Adipocyte (in vitro differentiated cells): ENCODE measurements at regions not wholly inside any gene's neighbourhood (a gene's known extent, or its start where the extent isn't known, plus 50 kb on each side); places are given as distances from the start of the nearest gene placed in this dataset.
"Not testable (repeated sequence)": the region's sequence is repeated elsewhere in the genome, so short reads cannot be mapped to it uniquely, and the experiment has no call there.

Source experiments
- DNase-seq: peaks from one replicate; pipeline ENCODE4 v3.0.0-alpha.2; 2015; ENCODE audit warnings: low read depth
- H3K27me3 ChIP-seq: replicated peaks from 2 replicates; pipeline ENCODE4 v1.7.0; 2013; ENCODE audit warnings: mild to moderate bottlenecking, low read length, moderate library complexity; ENCODE audit not compliant: control insufficient read depth, insufficient read depth
- H3K36me3 ChIP-seq: 2 replicates; pipeline ENCODE4 v1.7.0; 2013; ENCODE audit warnings: low read length, mild to moderate bottlenecking, moderate library complexity; ENCODE audit not compliant: control insufficient read depth, insufficient read depth, severe bottlenecking
- H3K4me1 ChIP-seq: 2 replicates; pipeline ENCODE4 v1.7.0; 2013; ENCODE audit warnings: mild to moderate bottlenecking, low read length, moderate library complexity; ENCODE audit not compliant: control insufficient read depth, insufficient read depth
- H3K4me3 ChIP-seq: 2 replicates; pipeline ENCODE4 v1.7.0; 2013; ENCODE audit warnings: mild to moderate bottlenecking, low read length, moderate library complexity
- H3K9ac ChIP-seq: 2 replicates; pipeline ENCODE4 v1.7.0; 2013; ENCODE audit warnings: mild to moderate bottlenecking, low read length, moderate library complexity
- H3K9me3 ChIP-seq: 2 replicates; pipeline ENCODE4 v1.7.0; 2013; ENCODE audit warnings: mild to moderate bottlenecking, low read length, moderate library complexity; ENCODE audit not compliant: control insufficient read depth

DNA sequence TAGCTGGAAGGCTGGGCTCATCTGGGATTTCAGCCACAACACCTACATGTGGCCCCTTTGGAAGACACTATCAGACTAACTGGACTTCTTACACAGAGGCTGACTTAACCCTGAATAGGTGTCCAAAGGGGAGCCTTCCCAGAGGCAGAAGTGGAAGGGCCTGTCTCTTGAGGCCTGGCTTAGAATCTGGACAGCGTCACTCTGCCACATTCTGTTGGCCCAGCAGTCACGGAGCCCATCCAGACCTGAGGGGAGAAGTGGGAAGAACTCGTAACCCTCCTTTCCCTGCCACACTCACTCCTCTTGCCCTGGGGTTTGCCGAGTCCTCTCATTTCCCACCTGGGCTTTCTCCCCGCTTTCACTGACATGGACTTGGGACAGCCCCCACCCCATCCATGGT is 170.5 kb downstream of the C16orf95 start:
- H3K9ac ChIP-seq = no peak overlapping the region
- peaks cover 7% of the 10 kb centered on the region for H3K4me1 ChIP-seq
- DNase-seq = no peak

DNA sequence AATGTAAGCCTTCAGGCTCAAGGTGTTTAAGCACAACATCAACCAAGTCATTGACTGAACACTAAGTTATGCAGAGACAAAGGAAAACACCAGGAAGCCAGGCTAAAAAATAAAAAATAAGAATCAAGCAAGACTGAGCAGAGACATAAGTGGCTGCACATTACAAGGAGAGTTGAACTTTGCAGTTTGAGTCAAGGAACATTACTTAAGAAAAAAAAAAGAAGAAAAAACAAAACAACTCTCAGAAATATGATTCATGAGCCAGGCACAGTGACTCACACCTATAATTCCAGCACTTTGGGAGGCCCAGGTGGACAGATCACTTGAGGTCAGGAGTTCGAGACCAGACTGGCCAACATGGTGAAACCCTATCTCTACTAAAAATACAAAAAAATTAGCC is 168.1 kb downstream of the C16orf95 start:
- Histone ChIP-seq H3K36me3 (no peaks in the 10 kb centered on the region), H3K9me3 (peaks cover 3% of the 10 kb centered on the region), H3K9ac (no peak overlapping the region), H3K4me3 (no peak overlapping the region), H3K4me1 (peaks cover 7% of the 10 kb centered on the region), H3K27me3 (peaks cover 14% of the 10 kb centered on the region)
- peak; percentile 52 for DNase-seq

More for the DNA sequence above, 170.5 kb downstream of the C16orf95 start:
- H3K36me3 ChIP-seq = no peaks in the 10 kb centered on the region
- no peak overlapping the region for H3K4me3 ChIP-seq
- H3K27me3 ChIP-seq = peaks cover 2% of the 10 kb centered on the region
- peaks cover 3% of the 10 kb centered on the region for H3K9me3 ChIP-seq

DNA sequence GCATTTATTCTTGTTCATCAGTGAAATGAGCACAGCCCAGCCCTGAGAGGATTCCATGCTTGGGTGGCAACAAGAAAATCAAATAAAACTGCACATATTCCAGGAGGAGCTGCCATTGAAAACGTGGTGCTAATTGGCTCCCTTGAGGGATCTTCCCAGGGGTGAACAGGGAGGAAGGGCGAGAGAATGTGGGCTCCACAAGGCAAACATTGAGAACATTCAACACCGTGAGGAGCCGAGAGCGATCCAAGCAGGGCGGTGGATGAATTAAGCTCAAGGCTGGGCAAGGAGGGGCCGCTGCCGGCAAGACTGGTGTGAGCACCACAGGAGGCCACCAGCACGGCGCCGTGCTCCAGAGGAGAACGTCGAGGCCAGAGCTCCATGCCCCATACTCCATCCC is 166.9 kb downstream of the C16orf95 start:
- Histone ChIP-seq H3K9me3 (peaks cover 3% of the 10 kb centered on the region), H3K4me1 (peaks cover 7% of the 10 kb centered on the region), H3K27me3 (peaks cover 16% of the 10 kb centered on the region), H3K36me3 (no peaks in the 10 kb centered on the region), H3K9ac (no peak overlapping the region), H3K4me3 (no peak overlapping the region)
- DNase-seq = no peak

GRCh38 chr16:87150681-87151280 is 166.4 kb downstream of the C16orf95 start:
- no peak overlapping the region for H3K4me3 ChIP-seq
- H3K4me1 ChIP-seq = peaks cover 7% of the 10 kb centered on the region
- peak; percentile 67 for DNase-seq
- H3K9me3 ChIP-seq = peaks cover 3% of the 10 kb centered on the region
- H3K36me3 ChIP-seq = no peaks in the 10 kb centered on the region
- H3K9ac ChIP-seq = no peak overlapping the region
- H3K27me3 ChIP-seq = peaks cover 17% of the 10 kb centered on the region

DNA sequence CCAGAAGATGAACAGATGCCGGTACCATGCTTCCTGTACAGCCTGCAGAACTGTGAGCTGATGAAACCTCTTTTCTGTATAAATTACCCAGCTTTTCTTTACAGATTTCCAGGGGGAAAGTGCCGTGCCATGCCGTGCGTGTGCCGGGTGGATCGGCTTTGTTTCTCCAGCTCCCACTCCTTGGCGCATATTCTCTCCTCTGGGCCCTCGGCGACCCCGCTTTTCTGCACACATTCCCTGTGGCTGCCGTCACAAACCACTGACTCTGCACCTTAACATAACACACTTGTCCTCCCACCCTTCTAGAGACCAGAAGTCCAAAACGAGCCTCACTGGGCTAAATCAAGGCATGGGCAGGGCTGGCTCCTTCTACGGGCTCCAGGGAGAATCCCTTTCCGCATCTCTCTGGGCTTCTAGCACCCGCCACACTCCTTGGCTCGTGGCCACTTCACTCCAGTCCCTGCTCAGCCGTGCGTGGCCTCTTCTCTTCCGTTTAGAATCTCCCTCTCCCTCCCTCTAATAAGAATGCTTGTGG is 164.9 kb downstream of the C16orf95 start:
- no peak overlapping the region for H3K4me3 ChIP-seq
- H3K36me3 ChIP-seq = no peaks in the 10 kb centered on the region
- peaks cover 7% of the 10 kb centered on the region for H3K4me1 ChIP-seq
- H3K27me3 ChIP-seq = peaks cover 23% of the 10 kb centered on the region
- DNase-seq = no peak
- peaks cover 3% of the 10 kb centered on the region for H3K9me3 ChIP-seq
- H3K9ac ChIP-seq = no peak overlapping the region

DNA sequence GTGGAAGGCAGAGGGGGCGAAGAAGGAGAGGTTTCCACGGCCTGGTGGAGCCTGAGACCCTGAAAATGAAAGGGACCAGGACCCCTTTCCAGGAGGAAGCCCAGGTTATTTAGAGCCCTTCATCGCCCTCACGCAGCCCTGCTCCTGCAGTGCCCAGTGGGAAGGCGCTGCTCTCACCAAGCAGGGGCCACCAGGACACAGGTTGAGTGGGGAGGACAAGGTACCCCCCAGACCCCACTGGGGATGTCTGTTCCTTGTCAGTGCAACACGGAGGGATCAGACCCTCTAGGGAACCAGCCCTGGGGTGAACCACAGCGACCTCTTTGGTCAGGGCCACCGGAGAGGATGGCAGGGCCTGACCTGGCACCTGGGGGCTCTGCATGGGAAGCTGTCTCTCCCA is 163.9 kb downstream of the C16orf95 start:
- H3K36me3 ChIP-seq = no peaks in the 10 kb centered on the region
- no peak overlapping the region for H3K9ac ChIP-seq
- H3K4me3 ChIP-seq = no peak overlapping the region
- H3K27me3 ChIP-seq = peaks cover 23% of the 10 kb centered on the region
- no peak for DNase-seq
- peaks cover 5% of the 10 kb centered on the region for H3K4me1 ChIP-seq
- H3K9me3 ChIP-seq = peaks cover 3% of the 10 kb centered on the region

DNA sequence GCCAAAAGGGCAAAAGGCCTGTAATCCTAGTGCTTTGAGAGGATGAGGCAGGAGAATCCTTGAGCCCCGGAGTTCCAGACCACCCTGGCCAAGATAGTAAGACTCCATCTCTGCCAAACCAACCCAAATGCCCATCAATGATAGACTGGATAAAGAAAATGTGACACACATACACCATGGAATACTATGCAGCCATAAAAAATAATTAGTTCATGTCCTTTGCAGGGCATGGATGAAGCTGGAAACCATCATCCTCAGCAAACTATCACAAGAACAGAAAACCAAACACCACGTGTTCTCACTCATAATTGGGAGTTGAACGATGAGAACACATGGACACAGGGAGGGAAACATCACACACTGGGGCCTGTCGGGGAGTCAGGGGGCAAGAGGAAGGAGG is 161.9 kb downstream of the C16orf95 start:
- not testable (repeated sequence) for DNase-seq, H3K36me3 ChIP-seq

GRCh38 chr16:87156195-87156594 is 161.0 kb downstream of the C16orf95 start:
- Histone ChIP-seq H3K36me3 (no peaks in the 10 kb centered on the region), H3K27me3 (peaks cover 23% of the 10 kb centered on the region), H3K9me3 (no peaks in the 10 kb centered on the region), H3K4me1 (peaks cover 8% of the 10 kb centered on the region), H3K9ac (no peak overlapping the region), H3K4me3 (no peak overlapping the region)
- no peak for DNase-seq

More for the DNA sequence above, 161.9 kb downstream of the C16orf95 start:
- H3K9me3 ChIP-seq, H3K9ac ChIP-seq, H3K4me3 ChIP-seq, H3K4me1 ChIP-seq: not testable (repeated sequence)
- peaks cover 23% of the 10 kb centered on the region for H3K27me3 ChIP-seq

- Histone ChIP-seq H3K36me3 (no peaks in the 10 kb centered on the region), H3K4me3 (no peak overlapping the region), H3K9ac (no peak overlapping the region), H3K9me3 (no peaks in the 10 kb centered on the region), H3K27me3 (peaks cover 11% of the 10 kb centered on the region), H3K4me1 (peaks cover 8% of the 10 kb centered on the region)
- no peak for DNase-seq
Observed at GRCh38 chr16:87160234-87160636, 157.0 kb downstream of the C16orf95 start.

DNA sequence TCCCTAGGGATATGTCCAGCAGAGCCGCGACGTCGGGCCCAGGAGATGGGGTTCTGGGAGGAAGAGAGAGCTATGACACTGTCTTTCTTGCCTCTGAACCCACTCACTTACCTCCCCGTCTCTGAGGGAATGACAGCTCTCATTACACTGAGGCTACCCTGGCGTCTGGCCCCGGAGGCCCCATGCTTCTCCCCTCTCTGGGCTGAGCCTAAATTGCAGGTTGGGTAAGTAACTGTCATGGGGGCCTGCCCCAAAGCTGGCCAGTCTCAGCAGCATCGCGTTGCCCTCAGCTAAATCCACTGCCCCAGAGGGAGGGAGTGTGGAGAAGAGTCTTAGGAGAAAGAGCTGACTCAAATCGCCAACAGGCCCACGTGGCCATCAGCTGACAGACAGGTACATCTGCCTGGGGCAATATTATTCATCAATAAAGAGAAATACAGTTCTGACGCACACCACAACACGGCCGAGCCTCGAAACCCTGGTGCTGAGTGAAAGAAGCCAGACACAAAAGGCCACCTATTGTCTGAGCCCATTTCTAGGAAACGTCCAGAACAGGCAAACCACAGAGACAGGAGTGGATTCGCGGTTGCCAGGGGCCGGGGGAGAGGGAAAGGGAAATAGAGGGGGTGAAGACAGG is 156.4 kb downstream of the C16orf95 start:
- no peaks in the 10 kb centered on the region for H3K36me3 ChIP-seq
- H3K27me3 ChIP-seq = peaks cover 10% of the 10 kb centered on the region
- no peak for DNase-seq
- no peak overlapping the region for H3K4me3 ChIP-seq
- peaks cover 14% of the 10 kb centered on the region for H3K4me1 ChIP-seq
- no peak overlapping the region for H3K9ac ChIP-seq
- no peaks in the 10 kb centered on the region for H3K9me3 ChIP-seq

- DNase-seq, H3K36me3 ChIP-seq, H3K4me3 ChIP-seq, H3K9me3 ChIP-seq, H3K27me3 ChIP-seq, H3K9ac ChIP-seq: not testable (repeated sequence)
- H3K4me1 ChIP-seq = peaks cover 18% of the 10 kb centered on the region
Observed at GRCh38 chr16:87161410-87161809, 155.8 kb downstream of the C16orf95 start.
